Neuronal stem cell (in vitro differentiated cells): ENCODE measurements at regions not wholly inside any gene's neighbourhood (a gene's known extent, or its start where the extent isn't known, plus 50 kb on each side); places are given as distances from the start of the nearest gene placed in this dataset.
A peak's percentile ranks its signal among the peaks of the same experiment; 100 is the strongest.

ENCODE experiments used
- DNase-seq: peaks from one replicate; pipeline ENCODE4 v3.0.0-alpha.2; 2013; ENCODE audit warnings: low spot score
- H2AFZ ChIP-seq: one replicate; pipeline ENCODE4 v1.6.1; 2013; ENCODE audit warnings: mild to moderate bottlenecking, low read length, inconsistent platforms
- H2AK5ac ChIP-seq: 2 replicates; pipeline ENCODE4 v1.6.1; 2013; ENCODE audit warnings: low read depth, mild to moderate bottlenecking, inconsistent platforms, low read length, moderate library complexity, mixed read lengths
- H2BK120ac ChIP-seq: 2 replicates; pipeline ENCODE4 v1.6.1; 2013; ENCODE audit warnings: low read depth, mild to moderate bottlenecking, inconsistent platforms, low read length, moderate library complexity, mixed read lengths
- H2BK12ac ChIP-seq: one replicate; pipeline ENCODE4 v1.6.1; 2013; ENCODE audit warnings: low read length, inconsistent platforms
- H2BK15ac ChIP-seq: 2 replicates; pipeline ENCODE4 v1.6.1; 2013; ENCODE audit warnings: mild to moderate bottlenecking, low read length, inconsistent platforms, mixed read lengths
- H2BK5ac ChIP-seq: one replicate; pipeline ENCODE4 v1.6.1; 2013; ENCODE audit warnings: inconsistent platforms, mild to moderate bottlenecking, low read length, moderate library complexity
- H3K14ac ChIP-seq: one replicate; pipeline ENCODE4 v1.6.1; 2013; ENCODE audit warnings: low read length, inconsistent platforms
- H3K18ac ChIP-seq: 2 replicates; pipeline ENCODE4 v1.6.1; 2013; ENCODE audit warnings: low read length, inconsistent platforms
- H3K23ac ChIP-seq: 2 replicates; pipeline ENCODE4 v1.6.1; 2013; ENCODE audit warnings: low read depth, mild to moderate bottlenecking, mixed read lengths, low read length, inconsistent platforms; ENCODE audit not compliant: poor library complexity
- H3K27ac ChIP-seq: replicated peaks from 3 replicates; pipeline ENCODE4 v1.5.1; 2013; ENCODE audit warnings: low read length, inconsistent platforms
- H3K27me3 ChIP-seq, 3 experiments: 2 replicates each; pipeline ENCODE4 v1.6.1; 2013; ENCODE audit warnings: low read length in 3 of 3, mild to moderate bottlenecking in 2 of 3, inconsistent platforms in 1 of 3, low read depth in 1 of 3, mixed read lengths in 1 of 3, moderate library complexity in 1 of 3; ENCODE audit not compliant: control insufficient read depth in 3 of 3, insufficient read depth in 3 of 3
- H3K36me3 ChIP-seq, 2 donors: replicated peaks in 1 of 2; 2 replicates each; pipeline ENCODE4 v1.6.1; 2013; ENCODE audit warnings: low read length in 2 of 2; ENCODE audit not compliant: control insufficient read depth in 2 of 2, insufficient read depth in 2 of 2
- H3K4ac ChIP-seq: 2 replicates; pipeline ENCODE4 v1.6.1; 2013; ENCODE audit warnings: inconsistent platforms, mild to moderate bottlenecking, low read length, moderate library complexity
- H3K4me1 ChIP-seq, 2 donors: 1 replicate in 1 of 2; 2 replicates in 1 of 2; pipeline ENCODE4 v1.6.1; 2013; ENCODE audit warnings: low read length in 2 of 2, low read depth in 1 of 2; ENCODE audit not compliant: control insufficient read depth in 2 of 2, insufficient read depth in 1 of 2
- H3K4me2 ChIP-seq: one replicate; pipeline ENCODE4 v1.6.1; 2013; ENCODE audit warnings: mild to moderate bottlenecking, low read length, inconsistent platforms; ENCODE audit not compliant: insufficient read depth, poor library complexity, severe bottlenecking
- H3K4me3 ChIP-seq, 2 donors: 2 replicates each; pipeline ENCODE4 v1.5.1; 2013; ENCODE audit warnings: low read length in 2 of 2, mild to moderate bottlenecking in 2 of 2, inconsistent platforms in 1 of 2, moderate library complexity in 1 of 2
- H3K79me1 ChIP-seq: one replicate; pipeline ENCODE4 v1.6.1; 2013; ENCODE audit warnings: low read depth, mild to moderate bottlenecking, inconsistent platforms, low read length, moderate library complexity
- H3K9ac ChIP-seq: one replicate; pipeline ENCODE4 v1.6.1; 2013; ENCODE audit warnings: mild to moderate bottlenecking, low read depth, low read length, inconsistent platforms; ENCODE audit not compliant: poor library complexity
- H3K9me3 ChIP-seq, 2 donors: replicated peaks in 1 of 2; 2 replicates each; pipeline versions ENCODE3 to v1.6.1; 2013; ENCODE audit warnings: low read length in 2 of 2, mild to moderate bottlenecking in 2 of 2, inconsistent platforms in 1 of 2, low read depth in 1 of 2, mixed read lengths in 1 of 2, moderate library complexity in 1 of 2; ENCODE audit not compliant: control insufficient read depth in 2 of 2, insufficient read depth in 1 of 2
- H4K8ac ChIP-seq: one replicate; pipeline ENCODE4 v1.6.1; 2013; ENCODE audit warnings: low read depth, mild to moderate bottlenecking, inconsistent platforms, low read length, moderate library complexity
- H4K91ac ChIP-seq: one replicate; pipeline ENCODE4 v1.6.1; 2013; ENCODE audit warnings: low read length, low read depth, mild to moderate bottlenecking, inconsistent platforms; ENCODE audit not compliant: poor library complexity
- WGBS, 2 donors: extraction: QIAGEN DNeasy Blood & Tissue Kit; methylation state at CpG; one replicate each; pipeline ENCODE4 v1.1.7; 2013; ENCODE audit warnings: missing lambda C conversion rate in 2 of 2, mixed read lengths in 1 of 2; ENCODE audit not compliant: insufficient read length in 2 of 2, insufficient replicate concordance in 1 of 2; ENCODE audit errors: extremely low coverage in 2 of 2; 5-methylcytosine and 5-hydroxymethylcytosine counted together

GRCh38 chr14:83874662-83875061, 1655.3 kb upstream of the FLRT2 start:
- H3K4ac ChIP-seq, result no peak overlapping the region
- H3K27ac ChIP-seq, result no peak overlapping the region
- no peak overlapping the region for H3K14ac ChIP-seq
- H4K91ac ChIP-seq, result no peak overlapping the region
- no peak overlapping the region for H3K18ac ChIP-seq
- H2AK5ac ChIP-seq, result no peak overlapping the region
- H2BK15ac ChIP-seq, result no peak overlapping the region
- no peak overlapping the region for H2BK120ac ChIP-seq
- no peaks in the 10 kb centered on the region for H3K27me3 ChIP-seq
- no peak overlapping the region for H3K23ac ChIP-seq
- H3K4me1 ChIP-seq, result no peaks in the 10 kb centered on the region
- no peak overlapping the region for H2AFZ ChIP-seq
- H3K36me3 ChIP-seq, result no peaks in the 10 kb centered on the region
- no peak overlapping the region for H3K4me2 ChIP-seq
- WGBS, 2 donors, result no CpG with 5 or more reads among the region's 1 CpG
- no peaks in the 10 kb centered on the region for H3K79me1 ChIP-seq
- no peak for DNase-seq
- no peak overlapping the region for H2BK12ac ChIP-seq
- H3K9me3 ChIP-seq, result no peaks in the 10 kb centered on the region
- no peak overlapping the region for H4K8ac ChIP-seq
- H3K4me3 ChIP-seq, result no peak overlapping the region
- no peak overlapping the region for H2BK5ac ChIP-seq
- H3K9ac ChIP-seq, result no peak overlapping the region

DNA sequence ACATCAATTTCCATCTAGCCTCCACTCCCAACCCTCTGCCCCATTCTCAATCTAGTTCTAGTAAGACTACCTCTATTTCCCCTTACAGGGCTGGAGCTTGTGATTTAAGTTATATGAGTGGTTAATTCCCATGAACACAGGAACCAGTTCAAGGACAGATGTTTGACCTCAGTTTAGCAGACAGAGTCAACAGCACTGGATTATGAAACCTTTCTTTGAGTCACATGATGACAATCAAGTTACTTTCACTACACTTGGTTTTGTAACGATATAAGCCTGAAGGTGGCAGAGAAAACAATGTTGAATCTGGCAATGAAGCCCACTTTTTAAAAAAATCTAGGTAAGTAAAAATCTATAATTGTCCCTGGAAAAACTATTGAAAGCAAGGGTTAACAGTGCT, 1646.2 kb upstream of the FLRT2 start:
- Histone ChIP-seq H3K4me1 (peaks cover 0 to 3% of the 10 kb centered on the region in 2 donors), H2BK120ac (no peak overlapping the region), H3K36me3 (no peaks in the 10 kb centered on the region), H4K91ac (no peak overlapping the region), H2AFZ (no peak overlapping the region), H3K18ac (no peak overlapping the region), H3K4ac (no peak overlapping the region), H3K27me3 (no peaks in the 10 kb centered on the region), H2BK5ac (no peak overlapping the region), H3K79me1 (no peaks in the 10 kb centered on the region), H4K8ac (no peak overlapping the region), H2BK15ac (no peak overlapping the region), H3K23ac (no peak overlapping the region), H3K14ac (no peak overlapping the region), H3K27ac (no peak overlapping the region), H2BK12ac (no peak overlapping the region), H2AK5ac (no peak overlapping the region), H3K4me3 (no peak overlapping the region), H3K4me2 (no peak overlapping the region), H3K9me3 (no peaks in the 10 kb centered on the region), H3K9ac (no peak overlapping the region)
- no CpG with 5 or more reads among the region's 1 CpG for WGBS, 2 donors
- no peak for DNase-seq

GRCh38 chr14:83885837-83886293, 1644.1 kb upstream of the FLRT2 start:
- Histone ChIP-seq H3K18ac (no peak overlapping the region), H3K4me1 (peaks cover 0 to 3% of the 10 kb centered on the region in 2 donors), H3K4ac (no peak overlapping the region), H2BK15ac (no peak overlapping the region), H3K27me3 (no peaks in the 10 kb centered on the region), H3K79me1 (no peaks in the 10 kb centered on the region), H3K9me3 (no peaks in the 10 kb centered on the region), H3K9ac (no peak overlapping the region), H3K4me2 (no peak overlapping the region), H4K8ac (no peak overlapping the region), H2BK120ac (no peak overlapping the region), H3K27ac (no peak overlapping the region), H2AK5ac (no peak overlapping the region), H3K23ac (no peak overlapping the region), H3K14ac (no peak overlapping the region), H2BK12ac (no peak overlapping the region), H3K4me3 (no peak overlapping the region), H4K91ac (no peak overlapping the region), H2AFZ (no peak overlapping the region), H2BK5ac (no peak overlapping the region), H3K36me3 (no peaks in the 10 kb centered on the region)
- WGBS, 2 donors, result no CpG with 5 or more reads among the region's 4 CpGs
- no peak for DNase-seq

GRCh38 chr14:83887866-83888265, 1642.1 kb upstream of the FLRT2 start:
- no CpG with 5 or more reads among the region's 1 CpG for WGBS, 2 donors
- Histone ChIP-seq H2AK5ac (no peak overlapping the region), H2BK5ac (no peak overlapping the region), H2BK12ac (no peak overlapping the region), H3K18ac (no peak overlapping the region), H3K9ac (no peak overlapping the region), H3K36me3 (no peaks in the 10 kb centered on the region), H2BK120ac (no peak overlapping the region), H2AFZ (peak overlapping the region; percentile 54), H3K79me1 (no peaks in the 10 kb centered on the region), H3K23ac (no peak overlapping the region), H4K8ac (no peak overlapping the region), H3K4me2 (no peak overlapping the region), H3K27me3 (no peaks in the 10 kb centered on the region), H3K9me3 (no peaks in the 10 kb centered on the region), H4K91ac (no peak overlapping the region), H3K4me1 (peaks cover 0 to 3% of the 10 kb centered on the region in 2 donors), H2BK15ac (no peak overlapping the region), H3K4me3 (no peak overlapping the region), H3K27ac (no peak overlapping the region), H3K4ac (no peak overlapping the region), H3K14ac (no peak overlapping the region)
- no peak for DNase-seq
